H9 (cell line): ENCODE measurements at regions not wholly inside any gene's neighbourhood (a gene's known extent, or its start where the extent isn't known, plus 50 kb on each side); places are given as distances from the start of the nearest gene placed in this dataset.

ENCODE experiments used
- DNase-seq: peaks from one replicate; pipeline ENCODE4 v3.0.0-alpha.2; 2017
- H2AFZ ChIP-seq: one replicate; pipeline ENCODE4 v1.6.1; 2013; ENCODE audit warnings: mild to moderate bottlenecking, low read length, control low read depth, moderate library complexity
- H2AK5ac ChIP-seq: 2 replicates; pipeline ENCODE4 v1.6.1; 2013; ENCODE audit warnings: low read length, control low read depth, mixed read lengths; ENCODE audit not compliant: insufficient read length
- H2BK120ac ChIP-seq: one replicate; pipeline ENCODE4 v1.6.1; 2013; ENCODE audit warnings: low read depth, mild to moderate bottlenecking, low read length, control low read depth, inconsistent platforms; ENCODE audit not compliant: poor library complexity, severe bottlenecking
- H2BK12ac ChIP-seq: 2 replicates; pipeline ENCODE4 v1.6.1; 2013; ENCODE audit warnings: low read length, control low read depth, mixed read lengths, low read depth; ENCODE audit not compliant: insufficient read length
- H2BK15ac ChIP-seq: 2 replicates; pipeline ENCODE4 v1.6.1; 2013; ENCODE audit warnings: low read depth, low read length, control low read depth
- H2BK20ac ChIP-seq: one replicate; pipeline ENCODE4 v1.6.1; 2013; ENCODE audit warnings: low read depth, mild to moderate bottlenecking, low read length, control low read depth, inconsistent platforms; ENCODE audit not compliant: poor library complexity, severe bottlenecking
- H2BK5ac ChIP-seq: 2 replicates; pipeline ENCODE4 v1.6.1; 2013; ENCODE audit warnings: low read length, control low read depth, mixed read lengths; ENCODE audit not compliant: insufficient read length
- H3K14ac ChIP-seq: 2 replicates; pipeline ENCODE4 v1.6.1; 2013; ENCODE audit warnings: low read length, control low read depth; ENCODE audit not compliant: insufficient read depth
- H3K18ac ChIP-seq: 2 replicates; pipeline ENCODE4 v1.6.1; 2013; ENCODE audit warnings: low read depth, mild to moderate bottlenecking, mixed read lengths, low read length, control low read depth; ENCODE audit not compliant: insufficient read length
- H3K23ac ChIP-seq: 2 replicates; pipeline ENCODE4 v1.6.1; 2013; ENCODE audit warnings: low read length, control low read depth, mixed read lengths, low read depth; ENCODE audit not compliant: insufficient read length
- H3K23me2 ChIP-seq: 2 replicates; pipeline ENCODE4 v1.6.1; 2013; ENCODE audit warnings: low read depth, mild to moderate bottlenecking, mixed read lengths, low read length, control low read depth; ENCODE audit not compliant: insufficient read length, poor library complexity, severe bottlenecking
- H3K27ac ChIP-seq: 2 replicates; pipeline ENCODE4 v1.5.1; 2013; ENCODE audit warnings: low read length, control low read depth, mixed read lengths, low read depth; ENCODE audit not compliant: insufficient read length
- H3K27me3 ChIP-seq: 2 replicates; pipeline ENCODE4 v1.6.1; 2013; ENCODE audit warnings: low read length, control low read depth, inconsistent platforms; ENCODE audit not compliant: insufficient read depth
- H3K4ac ChIP-seq: 2 replicates; pipeline ENCODE4 v1.6.1; 2013; ENCODE audit warnings: low read depth, mild to moderate bottlenecking, control low read depth, inconsistent platforms, low read length, moderate library complexity
- H3K4me1 ChIP-seq: 2 replicates; pipeline ENCODE4 v1.6.1; 2013; ENCODE audit warnings: low read length, control low read depth, inconsistent platforms; ENCODE audit not compliant: insufficient read depth
- H3K4me2 ChIP-seq: 2 replicates; pipeline ENCODE4 v1.6.1; 2013; ENCODE audit warnings: low read length, control low read depth, mixed read lengths; ENCODE audit not compliant: insufficient read length, insufficient read depth
- H3K56ac ChIP-seq: 2 replicates; pipeline ENCODE4 v1.6.1; 2013; ENCODE audit warnings: low read depth, mild to moderate bottlenecking, mixed read lengths, low read length, control low read depth; ENCODE audit not compliant: insufficient read length
- H3K79me1 ChIP-seq: 2 replicates; pipeline ENCODE4 v1.6.1; 2013; ENCODE audit warnings: low read depth, mild to moderate bottlenecking, moderate library complexity, low read length, control low read depth, inconsistent platforms; ENCODE audit not compliant: insufficient read depth, poor library complexity, severe bottlenecking
- H3K79me2 ChIP-seq: 2 replicates; pipeline ENCODE4 v1.6.1; 2013; ENCODE audit warnings: low read length, control low read depth, inconsistent platforms; ENCODE audit not compliant: insufficient read depth
- H3K9ac ChIP-seq: 2 replicates; pipeline ENCODE4 v1.6.1; 2013; ENCODE audit warnings: low read length, control low read depth, mixed read lengths; ENCODE audit not compliant: insufficient read length; ENCODE audit errors: extremely low read depth
- H3K9me3 ChIP-seq: one replicate; pipeline ENCODE4 v1.6.1; 2013; ENCODE audit warnings: low read depth, low read length, inconsistent platforms; ENCODE audit not compliant: control insufficient read depth
- H3T11ph ChIP-seq: one replicate; pipeline ENCODE4 v1.6.1; 2013; ENCODE audit warnings: mild to moderate bottlenecking, low read length, control low read depth, inconsistent platforms
- H4K20me1 ChIP-seq: one replicate; pipeline ENCODE4 v1.6.1; 2013; ENCODE audit not compliant: control insufficient read depth, insufficient read length, insufficient read depth
- H4K5ac ChIP-seq: 2 replicates; pipeline ENCODE4 v1.6.1; 2013; ENCODE audit warnings: low read depth, mild to moderate bottlenecking, mixed read lengths, low read length, control low read depth; ENCODE audit not compliant: insufficient read length
- H4K8ac ChIP-seq: replicated peaks from 2 replicates; pipeline ENCODE4 v1.6.1; 2013; ENCODE audit warnings: low read length, control low read depth, mixed read lengths, low read depth; ENCODE audit not compliant: insufficient read length
- H4K91ac ChIP-seq: 2 replicates; pipeline ENCODE4 v1.6.1; 2013; ENCODE audit warnings: low read depth, mild to moderate bottlenecking, moderate library complexity, mixed read lengths, low read length, control low read depth; ENCODE audit not compliant: insufficient read length
- H3K27ac Mint-ChIP-seq, 3 experiments: 2 replicates in 2 of 3; 3 replicates in 1 of 3; pipeline ENCODE4 v1.8.0; 2020 to 2021; ENCODE audit warnings: mixed read lengths in 3 of 3, mild to moderate bottlenecking in 1 of 3, moderate library complexity in 1 of 3
- H3K27me3 Mint-ChIP-seq: 2 replicates; pipeline ENCODE4 v1.8.0; 2021; ENCODE audit warnings: low read depth, mild to moderate bottlenecking, moderate library complexity, mixed read lengths
- H3K36me3 Mint-ChIP-seq, 3 experiments: 2 replicates in 2 of 3; 3 replicates in 1 of 3; pipeline ENCODE4 v1.8.0; 2020 to 2021; ENCODE audit warnings: low read depth in 3 of 3, mixed read lengths in 3 of 3; ENCODE audit not compliant: insufficient read depth in 1 of 3
- H3K4me1 Mint-ChIP-seq, 2 experiments: 2 replicates each; pipeline ENCODE4 v1.8.0; 2020; ENCODE audit warnings: mixed read lengths in 2 of 2
- H3K4me3 Mint-ChIP-seq, 2 experiments: 2 replicates in 1 of 2; 3 replicates in 1 of 2; pipeline ENCODE4 v1.8.0; 2020 to 2021; ENCODE audit warnings: mild to moderate bottlenecking in 2 of 2, mixed read lengths in 2 of 2, moderate library complexity in 1 of 2
- H3K9me3 Mint-ChIP-seq, 2 experiments: 2 replicates in 1 of 2; 3 replicates in 1 of 2; pipeline ENCODE4 v1.8.0; 2020; ENCODE audit warnings: mild to moderate bottlenecking in 2 of 2, mixed read lengths in 2 of 2, moderate library complexity in 1 of 2
- WGBS: extraction: QIAGEN DNeasy Blood & Tissue Kit; methylation state at CpG from one replicate; pipeline ENCODE4 v1.1.7; 2013; ENCODE audit warnings: missing lambda C conversion rate, low lambda C conversion rate, mixed read lengths; ENCODE audit not compliant: insufficient read length; ENCODE audit errors: extremely low coverage; 5-methylcytosine and 5-hydroxymethylcytosine counted together
- TF ChIP-seq, protein P1 (sequence below): fragments of 200-600 bp; sonication (generic); conservative IDR thresholded peaks from 3 replicates; pipeline ENCODE4 v1.8.0; 2021; ENCODE audit warnings: antibody characterized with exemption, mild to moderate bottlenecking

DNA sequence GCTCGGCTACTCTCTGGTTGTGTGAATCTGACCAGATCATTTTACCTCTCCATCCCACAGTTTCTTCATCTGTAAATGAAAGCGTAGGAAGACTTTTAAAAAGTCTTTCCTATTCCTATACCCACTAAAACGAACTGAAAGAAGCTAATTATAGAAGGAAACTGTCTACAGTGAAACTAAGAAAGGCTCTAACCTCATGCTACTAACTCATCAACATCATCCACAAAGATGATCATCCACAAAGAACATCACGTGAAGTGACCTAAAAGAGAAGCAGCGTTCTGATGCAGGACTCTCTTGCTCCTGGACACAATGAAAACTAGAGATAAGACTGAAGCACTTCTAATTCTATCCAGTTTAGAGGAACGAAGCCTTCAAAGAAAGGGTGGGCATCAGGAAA is 58.5 kb upstream of the OSBPL8 start:
- H3K14ac ChIP-seq: no peak overlapping the region
- DNase-seq: no peak
- no peak overlapping the region for H4K5ac ChIP-seq
- no peaks in the 10 kb centered on the region for H4K20me1 ChIP-seq
- H3K4me1 ChIP-seq: no peaks in the 10 kb centered on the region
- TF ChIP-seq, protein P1, sequence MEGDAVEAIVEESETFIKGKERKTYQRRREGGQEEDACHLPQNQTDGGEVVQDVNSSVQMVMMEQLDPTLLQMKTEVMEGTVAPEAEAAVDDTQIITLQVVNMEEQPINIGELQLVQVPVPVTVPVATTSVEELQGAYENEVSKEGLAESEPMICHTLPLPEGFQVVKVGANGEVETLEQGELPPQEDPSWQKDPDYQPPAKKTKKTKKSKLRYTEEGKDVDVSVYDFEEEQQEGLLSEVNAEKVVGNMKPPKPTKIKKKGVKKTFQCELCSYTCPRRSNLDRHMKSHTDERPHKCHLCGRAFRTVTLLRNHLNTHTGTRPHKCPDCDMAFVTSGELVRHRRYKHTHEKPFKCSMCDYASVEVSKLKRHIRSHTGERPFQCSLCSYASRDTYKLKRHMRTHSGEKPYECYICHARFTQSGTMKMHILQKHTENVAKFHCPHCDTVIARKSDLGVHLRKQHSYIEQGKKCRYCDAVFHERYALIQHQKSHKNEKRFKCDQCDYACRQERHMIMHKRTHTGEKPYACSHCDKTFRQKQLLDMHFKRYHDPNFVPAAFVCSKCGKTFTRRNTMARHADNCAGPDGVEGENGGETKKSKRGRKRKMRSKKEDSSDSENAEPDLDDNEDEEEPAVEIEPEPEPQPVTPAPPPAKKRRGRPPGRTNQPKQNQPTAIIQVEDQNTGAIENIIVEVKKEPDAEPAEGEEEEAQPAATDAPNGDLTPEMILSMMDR: no peak
- no peak overlapping the region for H4K91ac ChIP-seq
- H3K4me2 ChIP-seq: no peak overlapping the region
- H2BK12ac ChIP-seq: no peak overlapping the region
- H3K23ac ChIP-seq: no peak overlapping the region
- no peak overlapping the region for H2BK20ac ChIP-seq
- no peak overlapping the region for H2BK15ac ChIP-seq
- H4K8ac ChIP-seq: no peak overlapping the region
- H2AFZ ChIP-seq: no peak overlapping the region
- H3K27ac Mint-ChIP-seq: no peak overlapping the region
- H3K27me3 ChIP-seq: no peaks in the 10 kb centered on the region
- no CpG with 5 or more reads among the region's 6 CpGs for WGBS
- H3K27ac ChIP-seq: no peak overlapping the region
- H3K4me1 Mint-ChIP-seq: peaks cover 5% of the 10 kb centered on the region in 2 experiments
- no peaks in the 10 kb centered on the region for H3K36me3 Mint-ChIP-seq
- H3K9me3 ChIP-seq: no peaks in the 10 kb centered on the region
- no peaks in the 10 kb centered on the region for H3K23me2 ChIP-seq
- no peak overlapping the region for H3K56ac ChIP-seq
- no peaks in the 10 kb centered on the region for H3K79me2 ChIP-seq
- H3K9me3 Mint-ChIP-seq: no peaks in the 10 kb centered on the region
- no peak overlapping the region for H3T11ph ChIP-seq
- H3K18ac ChIP-seq: no peak overlapping the region
- H3K4me3 Mint-ChIP-seq: no peak overlapping the region
- no peak overlapping the region for H2AK5ac ChIP-seq
- no peak overlapping the region for H3K4ac ChIP-seq
- no peak overlapping the region for H2BK5ac ChIP-seq
- no peak overlapping the region for H3K9ac ChIP-seq
- H3K27me3 Mint-ChIP-seq: no peaks in the 10 kb centered on the region
- no peak overlapping the region for H2BK120ac ChIP-seq
- H3K79me1 ChIP-seq: no peaks in the 10 kb centered on the region
